ENCODE measurements at regions not wholly inside any gene's neighbourhood (a gene's known extent, or its start where the extent isn't known, plus 50 kb on each side); places are given as distances from the start of the nearest gene placed in this dataset.
"Not testable (repeated sequence)": the region's sequence is repeated elsewhere in the genome, so short reads cannot be mapped to it uniquely, and the experiment has no call there.

DNA sequence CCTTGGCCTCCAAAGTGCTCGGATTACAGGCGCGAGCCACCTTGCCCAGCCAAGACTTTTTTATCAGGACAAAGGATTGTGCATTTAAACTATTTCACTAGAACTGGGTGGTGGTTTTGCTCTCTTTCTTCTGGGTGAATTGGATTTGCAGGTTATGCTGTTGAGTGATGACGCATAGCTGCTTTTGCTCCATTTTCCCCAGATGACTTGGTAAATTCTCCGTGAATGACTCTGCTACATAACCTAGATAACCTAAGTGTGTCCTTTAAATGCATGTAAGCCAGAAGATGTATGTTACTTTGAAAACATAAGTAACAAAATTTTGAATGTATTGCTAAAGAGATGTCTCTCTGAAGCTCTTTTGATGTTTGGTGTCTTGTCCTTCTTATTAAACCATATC is 103.7 kb downstream of the NSUN5 start:
- H3K4me3 ChIP-seq (ENCODE audit: low read depth, low read length); H3K36me3 ChIP-seq (ENCODE audit: control insufficient read depth, insufficient read depth, low read length); H3K27me3 ChIP-seq (ENCODE audit: control insufficient read depth, insufficient read depth, low read length); H3K9me3 ChIP-seq (ENCODE audit: control insufficient read depth, insufficient read depth, low read length); H3K9ac ChIP-seq (ENCODE audit: low read depth, low read length); H3K4me1 ChIP-seq (ENCODE audit: control insufficient read depth, insufficient read depth, low read length): not testable (repeated sequence)

DNA sequence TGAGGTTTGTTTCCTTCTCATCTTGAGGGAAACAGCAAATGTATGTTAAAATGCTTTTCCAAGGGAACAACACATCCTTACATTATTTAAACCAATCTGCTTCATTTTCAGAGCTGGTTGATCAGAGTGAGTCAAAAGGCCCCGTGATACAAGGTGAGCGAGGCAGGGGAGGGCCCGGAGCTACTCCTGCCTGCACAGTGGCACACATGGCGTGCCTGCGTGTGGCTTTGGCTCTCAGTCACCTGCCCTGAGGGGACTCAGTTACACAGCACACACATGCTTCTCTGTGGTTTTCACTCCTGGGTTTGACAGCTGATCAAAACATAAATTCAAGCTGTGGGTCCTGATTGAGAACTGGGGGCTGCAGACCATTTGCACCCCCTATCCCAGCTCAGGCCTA is 105.3 kb downstream of the NSUN5 start:
- not testable (repeated sequence) for H3K36me3 ChIP-seq (ENCODE audit: control insufficient read depth, insufficient read depth, low read length); H3K9ac ChIP-seq (ENCODE audit: low read depth, low read length); H3K4me3 ChIP-seq (ENCODE audit: low read depth, low read length); H3K9me3 ChIP-seq (ENCODE audit: control insufficient read depth, insufficient read depth, low read length); H3K4me1 ChIP-seq (ENCODE audit: control insufficient read depth, insufficient read depth, low read length); H3K27me3 ChIP-seq (ENCODE audit: control insufficient read depth, insufficient read depth, low read length)

DNA sequence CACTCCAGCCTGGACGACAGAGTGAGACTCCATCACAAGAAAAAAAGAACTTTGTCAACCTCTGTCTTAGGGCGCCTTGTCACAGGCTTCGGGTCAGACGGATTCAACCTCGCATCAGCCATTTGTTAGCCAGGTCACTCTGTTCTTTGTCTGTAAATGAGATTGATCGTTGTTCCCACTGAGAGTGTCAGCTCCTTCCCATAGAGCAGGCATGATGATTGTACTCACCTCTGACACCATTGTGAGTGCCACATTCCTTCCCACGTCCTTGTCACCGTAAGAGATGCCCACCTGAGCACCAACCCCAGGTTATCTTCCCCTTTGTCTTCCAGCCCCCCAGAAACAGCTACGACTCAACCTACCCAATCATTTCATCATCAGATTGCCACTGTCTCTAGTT is 107.4 kb downstream of the NSUN5 start:
- H3K27me3 ChIP-seq (ENCODE audit: control insufficient read depth, insufficient read depth, low read length); H3K9ac ChIP-seq (ENCODE audit: low read depth, low read length); H3K4me3 ChIP-seq (ENCODE audit: low read depth, low read length); H3K4me1 ChIP-seq (ENCODE audit: control insufficient read depth, insufficient read depth, low read length); H3K36me3 ChIP-seq (ENCODE audit: control insufficient read depth, insufficient read depth, low read length); H3K9me3 ChIP-seq (ENCODE audit: control insufficient read depth, insufficient read depth, low read length): not testable (repeated sequence)

DNA sequence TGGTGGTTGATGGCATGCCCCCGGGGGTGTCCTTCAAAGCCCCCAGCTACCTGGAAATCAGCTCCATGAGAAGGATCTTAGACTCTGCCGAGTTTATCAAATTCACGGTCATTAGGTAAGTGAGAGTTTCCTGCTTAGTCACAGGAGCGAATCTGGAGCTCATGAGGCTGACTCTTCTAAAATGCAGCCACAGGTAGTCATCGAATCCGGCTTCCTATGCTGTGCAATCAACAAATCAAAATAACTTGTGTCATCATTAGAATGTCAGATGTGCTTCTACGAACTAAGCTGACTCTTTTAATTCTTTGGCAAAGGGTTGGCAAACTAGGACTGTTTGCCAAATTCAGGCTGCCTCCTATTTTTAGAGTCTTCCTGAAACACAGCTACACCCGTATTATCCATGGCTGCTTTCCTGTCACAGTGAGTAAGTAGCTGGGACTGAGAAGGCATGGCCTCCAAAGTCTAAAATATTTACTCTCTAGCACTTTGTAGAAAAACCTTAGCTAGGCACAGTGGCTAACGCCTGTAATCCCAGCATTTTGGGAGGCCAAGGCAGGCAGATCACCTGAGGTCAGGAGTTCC is 108.0 kb downstream of the NSUN5 start:
- not testable (repeated sequence) for H3K27me3 ChIP-seq (ENCODE audit: control insufficient read depth, insufficient read depth, low read length); H3K4me1 ChIP-seq (ENCODE audit: control insufficient read depth, insufficient read depth, low read length); H3K36me3 ChIP-seq (ENCODE audit: control insufficient read depth, insufficient read depth, low read length); H3K9ac ChIP-seq (ENCODE audit: low read depth, low read length); H3K4me3 ChIP-seq (ENCODE audit: low read depth, low read length); H3K9me3 ChIP-seq (ENCODE audit: control insufficient read depth, insufficient read depth, low read length)

DNA sequence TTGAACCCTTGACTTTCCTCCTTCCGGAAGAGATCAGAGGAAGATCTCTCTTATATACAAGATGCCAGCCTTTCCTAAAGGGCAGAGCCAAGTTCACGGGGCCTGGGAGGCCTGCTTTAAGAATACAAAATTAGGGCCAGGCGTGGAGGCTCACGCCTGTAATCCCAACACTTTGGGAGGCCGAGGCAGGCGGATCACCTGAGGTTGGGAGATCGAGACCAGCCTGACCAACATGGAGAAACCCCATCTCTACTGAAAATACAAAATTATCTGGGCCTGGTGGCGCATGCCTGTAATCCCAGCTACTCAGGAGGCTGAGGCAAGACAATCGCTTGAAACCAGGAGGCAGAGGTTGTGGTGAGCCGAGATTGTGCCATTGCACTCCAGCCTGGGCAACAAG is 108.2 kb upstream of the SPDYE9 start:
- H3K9me3 ChIP-seq (ENCODE audit: control insufficient read depth, insufficient read depth, low read length); H3K27me3 ChIP-seq (ENCODE audit: control insufficient read depth, insufficient read depth, low read length); H3K9ac ChIP-seq (ENCODE audit: low read depth, low read length); H3K4me3 ChIP-seq (ENCODE audit: low read depth, low read length); H3K4me1 ChIP-seq (ENCODE audit: control insufficient read depth, insufficient read depth, low read length); H3K36me3 ChIP-seq (ENCODE audit: control insufficient read depth, insufficient read depth, low read length): not testable (repeated sequence)

DNA sequence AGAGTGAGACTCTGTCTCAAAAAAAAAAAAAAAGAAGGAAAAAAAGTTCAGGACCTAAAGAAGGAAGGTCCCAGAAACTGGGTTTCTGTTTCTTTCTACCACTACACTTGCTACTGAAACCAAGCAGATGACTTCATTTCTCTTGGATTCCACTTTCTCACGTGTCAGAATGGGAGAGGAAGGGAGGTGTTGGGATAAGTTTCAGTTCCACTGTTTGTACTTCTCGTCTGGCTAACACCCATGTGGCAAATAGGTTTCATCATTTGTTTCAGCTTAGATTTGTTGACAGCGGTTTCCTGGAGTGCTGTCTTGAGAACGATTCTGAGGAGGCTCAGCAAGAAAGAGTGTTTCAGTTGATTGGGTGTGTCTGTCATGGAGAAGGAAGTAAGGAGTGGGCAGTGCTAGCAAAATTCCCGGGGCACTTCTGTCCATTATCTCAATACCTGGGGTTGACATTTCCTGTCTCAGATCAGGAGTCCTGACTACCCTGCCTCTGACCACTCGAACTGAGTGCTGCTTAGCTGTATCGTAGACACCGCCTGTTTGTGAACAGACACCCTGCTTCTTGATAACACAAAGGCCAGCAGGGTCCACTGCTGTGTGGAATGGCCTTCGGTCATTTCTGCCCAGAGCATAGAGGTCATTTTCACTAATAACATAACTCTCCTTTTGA is 104.8 kb upstream of the SPDYE9 start:
- not testable (repeated sequence) for H3K9me3 ChIP-seq (ENCODE audit: control insufficient read depth, insufficient read depth, low read length); H3K27me3 ChIP-seq (ENCODE audit: control insufficient read depth, insufficient read depth, low read length); H3K4me3 ChIP-seq (ENCODE audit: low read depth, low read length); H3K9ac ChIP-seq (ENCODE audit: low read depth, low read length); H3K4me1 ChIP-seq (ENCODE audit: control insufficient read depth, insufficient read depth, low read length); H3K36me3 ChIP-seq (ENCODE audit: control insufficient read depth, insufficient read depth, low read length)

DNA sequence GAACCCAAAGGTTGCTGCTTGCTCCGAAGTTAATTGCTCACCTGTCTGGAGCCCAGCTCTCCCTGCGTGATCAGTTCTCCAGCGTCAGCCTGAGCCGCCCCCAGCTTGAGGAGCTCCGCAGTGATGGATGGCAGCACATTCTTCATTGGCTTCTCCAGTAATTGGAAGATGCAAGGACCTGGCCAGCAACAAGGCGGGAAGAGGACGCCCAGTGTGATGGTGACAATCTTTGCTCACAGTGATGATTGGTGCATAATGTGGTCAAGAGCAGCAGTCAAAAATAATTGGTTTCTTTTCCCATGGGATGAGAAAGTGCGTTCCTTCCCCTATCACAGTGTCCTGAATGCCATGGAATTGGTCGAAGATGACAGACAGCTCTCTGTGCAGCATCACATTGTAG is 102.4 kb upstream of the SPDYE9 start:
- H3K4me1 ChIP-seq (ENCODE audit: control insufficient read depth, insufficient read depth, low read length); H3K9ac ChIP-seq (ENCODE audit: low read depth, low read length); H3K9me3 ChIP-seq (ENCODE audit: control insufficient read depth, insufficient read depth, low read length); H3K27me3 ChIP-seq (ENCODE audit: control insufficient read depth, insufficient read depth, low read length); H3K4me3 ChIP-seq (ENCODE audit: low read depth, low read length); H3K36me3 ChIP-seq (ENCODE audit: control insufficient read depth, insufficient read depth, low read length): not testable (repeated sequence)

DNA sequence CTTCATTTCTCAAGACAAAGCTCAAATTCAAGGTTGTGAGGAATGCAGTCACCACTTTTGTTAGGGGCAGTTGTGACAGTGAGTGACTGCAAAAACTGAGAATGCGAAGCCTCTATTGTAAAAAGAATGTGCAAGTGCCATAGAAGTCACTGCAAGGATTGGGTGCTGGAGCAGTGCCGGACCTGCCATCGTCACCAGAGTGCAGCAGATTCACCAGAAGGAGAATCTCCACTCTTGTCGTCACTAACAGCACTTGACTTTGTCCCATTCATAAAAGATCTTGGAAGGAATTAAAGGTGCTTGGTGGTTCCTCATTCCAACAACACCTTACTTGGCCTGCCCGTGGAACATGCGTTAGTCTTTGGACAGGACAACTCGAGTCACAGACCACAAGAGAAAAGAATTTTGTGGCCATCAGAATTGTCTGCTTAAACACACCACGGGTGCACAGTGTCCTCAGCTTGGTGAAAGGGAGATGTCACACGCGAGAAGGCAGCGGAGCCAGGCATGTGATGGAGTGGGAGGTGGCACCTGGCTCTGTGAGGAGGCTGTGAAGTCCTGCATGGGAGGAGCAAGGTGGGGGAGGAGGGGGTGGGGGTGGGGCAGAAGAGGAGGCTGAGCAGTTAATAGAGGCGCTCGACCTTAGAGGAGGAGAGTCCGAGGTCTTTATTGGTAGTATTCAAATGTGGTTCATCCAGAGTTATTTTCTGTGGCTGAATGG is 100.9 kb upstream of the SPDYE9 start:
- not testable (repeated sequence) for H3K27me3 ChIP-seq (ENCODE audit: control insufficient read depth, insufficient read depth, low read length); H3K4me3 ChIP-seq (ENCODE audit: low read depth, low read length); H3K9ac ChIP-seq (ENCODE audit: low read depth, low read length); H3K36me3 ChIP-seq (ENCODE audit: control insufficient read depth, insufficient read depth, low read length); H3K4me1 ChIP-seq (ENCODE audit: control insufficient read depth, insufficient read depth, low read length); H3K9me3 ChIP-seq (ENCODE audit: control insufficient read depth, insufficient read depth, low read length)

DNA sequence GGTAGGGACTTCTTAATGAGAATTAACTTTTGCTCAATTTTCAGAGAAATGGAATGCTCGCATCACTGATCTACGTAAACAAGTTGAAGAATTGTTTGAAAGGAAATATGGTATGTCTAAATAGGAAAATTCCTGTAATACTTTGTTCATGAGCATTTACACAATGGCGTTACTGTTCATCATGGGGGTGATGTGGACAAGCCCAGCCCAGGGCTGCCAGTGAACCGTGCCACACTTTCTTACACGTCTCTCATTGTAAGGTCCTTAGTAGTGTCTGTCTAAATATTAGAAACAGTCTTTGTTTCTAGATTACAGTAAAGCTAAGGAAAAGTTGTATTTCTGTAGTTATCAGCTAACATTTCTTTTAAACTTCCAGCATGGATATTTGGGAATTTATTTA is 91.0 kb upstream of the SPDYE9 start:
- not testable (repeated sequence) for H3K9me3 ChIP-seq (ENCODE audit: control insufficient read depth, insufficient read depth, low read length); H3K27me3 ChIP-seq (ENCODE audit: control insufficient read depth, insufficient read depth, low read length); H3K9ac ChIP-seq (ENCODE audit: low read depth, low read length); H3K4me1 ChIP-seq (ENCODE audit: control insufficient read depth, insufficient read depth, low read length); H3K4me3 ChIP-seq (ENCODE audit: low read depth, low read length); H3K36me3 ChIP-seq (ENCODE audit: control insufficient read depth, insufficient read depth, low read length)

DNA sequence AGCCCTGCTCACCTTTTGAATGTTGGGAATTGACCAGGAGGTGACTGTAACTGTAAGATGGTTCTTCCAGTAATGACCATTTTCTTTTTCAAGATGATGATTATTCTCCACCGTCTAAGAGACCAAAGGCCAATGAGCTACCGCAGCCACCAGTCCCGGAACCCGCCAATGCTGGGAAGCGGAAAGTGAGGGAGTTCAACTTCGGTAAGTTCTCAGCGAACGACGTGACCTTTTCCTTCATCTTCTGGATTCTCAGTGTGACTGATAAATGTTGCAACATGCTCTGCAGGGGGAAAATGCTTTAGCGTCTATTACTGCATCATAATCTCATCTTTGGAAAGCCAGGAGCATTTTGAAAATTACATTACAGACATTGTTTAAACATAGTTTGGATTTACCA is 89.5 kb upstream of the SPDYE9 start:
- H3K9ac ChIP-seq (ENCODE audit: low read depth, low read length); H3K4me1 ChIP-seq (ENCODE audit: control insufficient read depth, insufficient read depth, low read length); H3K36me3 ChIP-seq (ENCODE audit: control insufficient read depth, insufficient read depth, low read length); H3K4me3 ChIP-seq (ENCODE audit: low read depth, low read length); H3K27me3 ChIP-seq (ENCODE audit: control insufficient read depth, insufficient read depth, low read length); H3K9me3 ChIP-seq (ENCODE audit: control insufficient read depth, insufficient read depth, low read length): not testable (repeated sequence)

DNA sequence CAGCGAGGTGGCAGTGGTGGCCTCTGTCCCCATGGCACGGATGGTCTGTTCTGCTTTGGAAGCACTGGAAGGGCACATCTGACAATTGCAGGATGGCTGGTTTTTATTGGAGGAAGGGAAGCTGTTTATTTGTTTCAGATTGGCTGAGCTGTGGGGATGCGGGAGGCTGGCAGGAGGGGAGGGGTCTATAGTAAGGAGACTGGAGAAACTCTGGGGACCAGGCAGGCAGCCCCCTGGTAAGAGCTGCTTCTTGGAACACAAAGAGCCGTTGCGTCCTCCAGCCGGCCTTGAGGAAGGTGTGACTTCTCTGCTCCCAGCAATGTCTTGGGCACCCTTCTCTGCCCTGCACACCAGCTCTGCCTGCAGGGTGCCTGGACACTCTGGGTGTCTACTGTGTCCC is 85.1 kb upstream of the SPDYE9 start:
- H3K9me3 ChIP-seq (ENCODE audit: control insufficient read depth, insufficient read depth, low read length); H3K9ac ChIP-seq (ENCODE audit: low read depth, low read length); H3K27me3 ChIP-seq (ENCODE audit: control insufficient read depth, insufficient read depth, low read length); H3K36me3 ChIP-seq (ENCODE audit: control insufficient read depth, insufficient read depth, low read length); H3K4me3 ChIP-seq (ENCODE audit: low read depth, low read length); H3K4me1 ChIP-seq (ENCODE audit: control insufficient read depth, insufficient read depth, low read length): not testable (repeated sequence)

DNA sequence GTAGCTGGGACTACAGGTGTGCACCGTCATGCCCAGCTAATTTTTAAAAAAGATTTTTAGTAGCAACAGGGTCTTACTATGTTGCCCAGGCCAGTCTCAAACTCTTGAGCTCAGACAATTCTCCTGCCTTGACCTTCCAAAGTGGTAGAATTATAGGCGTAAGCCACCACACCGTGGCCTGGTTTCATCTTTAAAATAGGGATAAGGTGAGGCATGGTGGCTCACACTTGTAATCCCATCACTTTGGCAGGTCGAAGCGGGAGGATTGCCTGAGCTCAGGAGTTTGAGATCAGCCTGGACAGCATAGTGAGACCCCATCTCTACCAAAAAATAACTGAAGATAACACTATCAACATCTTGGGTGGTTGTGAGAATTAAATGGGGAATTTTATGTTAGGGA is 84.6 kb upstream of the SPDYE9 start:
- H3K9me3 ChIP-seq (ENCODE audit: control insufficient read depth, insufficient read depth, low read length); H3K36me3 ChIP-seq (ENCODE audit: control insufficient read depth, insufficient read depth, low read length); H3K4me1 ChIP-seq (ENCODE audit: control insufficient read depth, insufficient read depth, low read length); H3K27me3 ChIP-seq (ENCODE audit: control insufficient read depth, insufficient read depth, low read length); H3K9ac ChIP-seq (ENCODE audit: low read depth, low read length); H3K4me3 ChIP-seq (ENCODE audit: low read depth, low read length): not testable (repeated sequence)
